ENCODE measurements at regions not wholly inside any gene's neighbourhood (a gene's known extent, or its start where the extent isn't known, plus 50 kb on each side); places are given as distances from the start of the nearest gene placed in this dataset.
"Not testable (repeated sequence)": the region's sequence is repeated elsewhere in the genome, so short reads cannot be mapped to it uniquely, and the experiment has no call there.

DNA sequence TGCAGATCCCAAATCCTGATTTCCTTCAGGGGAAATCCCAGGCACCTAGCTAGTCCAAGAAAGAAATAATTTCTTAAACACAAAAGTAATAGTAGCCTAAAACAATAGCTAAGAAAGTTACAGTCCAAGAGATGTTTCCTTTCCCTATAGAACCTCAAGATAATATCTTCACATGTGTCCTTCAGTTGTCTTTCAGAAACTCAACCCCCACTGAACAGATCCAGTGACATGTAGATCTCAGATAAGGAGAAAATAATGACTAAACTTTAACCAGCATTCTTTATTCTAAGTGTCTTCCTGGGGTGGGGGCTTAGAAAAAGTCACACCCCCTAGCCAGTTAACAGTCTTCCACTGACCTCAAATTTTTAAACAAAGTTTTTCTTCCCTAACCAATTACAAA is 131.3 kb upstream of the ADRA1B start:
- DNase-seq (ENCODE audit: low spot score), result no peak

DNA sequence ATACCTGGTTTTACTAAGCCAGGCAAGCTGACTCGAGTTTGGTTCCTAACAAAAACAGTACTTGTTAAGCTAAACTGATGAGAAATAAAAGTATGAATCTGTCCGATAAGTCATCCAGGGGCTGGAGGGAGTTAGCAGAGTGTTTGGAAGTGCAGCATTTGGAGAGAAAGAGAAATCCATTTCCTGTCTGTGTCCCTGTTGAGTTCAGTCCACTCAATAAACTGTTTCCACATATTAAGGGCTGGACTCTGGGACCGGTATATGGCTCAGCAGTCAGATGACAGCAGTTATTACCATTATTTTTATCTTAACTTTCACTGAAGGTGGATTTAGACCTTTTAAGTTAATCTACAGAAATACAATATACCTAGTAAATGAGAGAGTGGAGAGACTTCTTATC is 130.6 kb upstream of the ADRA1B start:
- no peak for DNase-seq (ENCODE audit: low spot score)

DNA sequence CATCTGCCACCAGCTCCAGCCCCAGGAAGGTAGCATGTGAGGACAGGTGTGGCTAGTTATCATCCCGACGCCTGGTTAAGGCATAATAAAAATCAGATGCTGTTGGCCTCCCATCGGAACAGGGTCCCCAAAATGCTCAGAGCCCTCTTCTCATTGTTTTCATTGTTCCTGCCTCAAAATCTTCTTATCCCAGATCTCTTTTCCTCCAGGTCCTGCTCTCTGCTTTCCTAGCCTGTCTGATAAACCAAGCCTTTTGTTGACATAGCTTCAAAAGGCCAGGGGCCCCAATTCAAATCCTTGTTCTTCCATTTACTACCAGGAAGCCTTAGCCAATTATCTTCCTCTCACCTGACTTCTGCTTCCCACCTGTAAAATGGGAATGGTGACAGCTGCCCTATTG is 130.1 kb upstream of the ADRA1B start:
- DNase-seq (ENCODE audit: low spot score), result no peak

DNA sequence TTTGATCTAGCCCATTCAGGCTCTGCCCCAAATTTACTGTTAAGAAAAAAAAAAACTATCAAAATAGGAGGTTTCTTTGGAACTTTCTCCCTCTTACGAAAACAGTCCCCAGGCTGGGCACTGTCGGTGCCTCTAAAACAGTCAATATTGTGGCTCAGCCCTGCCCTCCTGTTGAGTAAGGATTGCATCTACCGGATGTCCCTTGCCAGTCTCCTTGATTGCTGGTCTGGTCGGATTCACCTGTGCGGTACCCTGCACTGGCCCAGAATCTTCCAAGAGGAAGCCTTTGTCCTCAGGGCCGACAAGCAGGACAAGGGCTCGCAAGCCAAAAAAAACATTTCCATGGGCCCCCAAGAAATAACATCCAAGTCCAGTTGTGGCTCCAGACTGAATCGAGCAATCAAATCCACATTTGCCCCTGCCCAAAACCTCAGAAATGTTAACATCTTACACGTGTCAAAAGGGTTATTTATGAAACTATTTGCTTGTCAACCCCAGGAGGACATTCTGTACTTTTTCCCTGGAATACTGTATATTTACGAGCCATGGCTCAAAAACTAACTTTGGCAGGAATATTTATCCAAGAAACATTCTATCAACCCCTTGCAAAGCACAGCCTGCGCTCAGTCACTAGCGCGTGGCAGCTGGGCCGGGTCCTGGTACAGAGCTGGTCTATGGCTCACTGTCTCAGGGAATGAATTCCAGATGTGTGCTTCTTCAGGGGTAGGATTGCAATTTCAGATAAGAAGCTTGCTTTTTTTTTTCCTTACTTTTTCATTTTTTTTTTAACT is 129.2 kb upstream of the ADRA1B start:
- no peak for DNase-seq (ENCODE audit: low spot score)

DNA sequence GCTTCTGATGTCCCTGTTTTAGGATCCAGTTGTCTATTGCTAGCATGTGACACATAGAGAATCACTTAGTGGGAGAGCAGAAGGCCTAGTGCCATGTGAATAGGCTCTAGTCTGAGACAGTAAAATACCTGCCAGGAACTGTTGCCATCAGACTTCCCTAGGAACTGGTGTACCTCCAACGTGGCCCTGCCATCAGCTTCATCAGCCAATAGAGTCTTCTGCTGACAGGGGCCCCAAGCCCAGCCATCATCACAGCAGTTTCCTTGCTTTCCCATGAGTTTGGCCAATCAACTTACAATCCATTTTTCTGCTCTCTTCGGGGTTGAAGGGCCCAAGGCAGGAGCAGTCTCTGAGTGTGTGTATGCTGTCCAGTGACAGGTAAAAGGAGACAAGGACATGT is 128.4 kb upstream of the ADRA1B start:
- no peak for DNase-seq (ENCODE audit: low spot score)

DNA sequence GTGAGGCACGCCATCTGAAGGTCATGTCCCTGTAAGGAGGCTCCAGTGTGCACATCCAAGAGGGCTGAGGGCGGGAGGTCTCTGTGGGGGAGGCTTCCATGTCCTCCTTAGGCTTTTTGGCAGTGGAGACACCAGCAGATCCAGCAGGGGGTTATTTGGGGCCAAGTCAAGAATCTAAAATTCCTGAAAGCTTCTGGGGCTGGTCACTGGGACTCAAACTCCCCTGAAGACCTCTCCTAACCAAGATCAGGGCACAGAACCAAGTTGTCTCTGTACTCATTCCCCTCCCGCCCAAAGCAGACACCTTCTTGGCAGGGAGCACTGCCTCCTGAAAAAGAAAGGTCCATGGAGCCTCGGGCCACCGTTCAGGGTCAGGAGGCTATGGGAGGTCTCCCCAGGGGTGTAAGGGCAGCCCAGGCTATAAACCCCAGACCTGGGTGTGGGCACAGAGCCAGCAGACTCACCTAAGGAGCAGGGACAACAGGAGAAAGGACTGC is 127.4 kb upstream of the ADRA1B start:
- no peak for DNase-seq (ENCODE audit: low spot score)

DNA sequence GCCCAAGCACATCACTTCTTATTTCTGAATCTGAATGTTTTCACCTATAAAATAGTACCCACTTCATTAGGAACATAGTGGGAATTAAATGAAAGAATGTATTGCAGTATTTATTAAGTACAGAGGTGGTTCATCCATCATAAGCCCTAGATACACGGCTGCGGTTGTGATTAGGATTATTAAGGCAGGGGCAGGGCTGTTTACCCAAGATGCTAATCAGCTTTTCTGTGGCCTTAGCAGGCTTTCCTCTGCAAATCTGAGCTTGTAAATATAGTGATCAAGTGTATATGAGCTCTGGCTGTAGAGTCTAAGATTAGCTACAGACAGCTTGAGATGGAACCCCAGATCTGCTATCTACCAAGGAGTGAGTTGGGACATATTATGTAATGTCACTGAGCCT is 124.1 kb upstream of the ADRA1B start:
- DNase-seq (ENCODE audit: low spot score), result no peak

DNA sequence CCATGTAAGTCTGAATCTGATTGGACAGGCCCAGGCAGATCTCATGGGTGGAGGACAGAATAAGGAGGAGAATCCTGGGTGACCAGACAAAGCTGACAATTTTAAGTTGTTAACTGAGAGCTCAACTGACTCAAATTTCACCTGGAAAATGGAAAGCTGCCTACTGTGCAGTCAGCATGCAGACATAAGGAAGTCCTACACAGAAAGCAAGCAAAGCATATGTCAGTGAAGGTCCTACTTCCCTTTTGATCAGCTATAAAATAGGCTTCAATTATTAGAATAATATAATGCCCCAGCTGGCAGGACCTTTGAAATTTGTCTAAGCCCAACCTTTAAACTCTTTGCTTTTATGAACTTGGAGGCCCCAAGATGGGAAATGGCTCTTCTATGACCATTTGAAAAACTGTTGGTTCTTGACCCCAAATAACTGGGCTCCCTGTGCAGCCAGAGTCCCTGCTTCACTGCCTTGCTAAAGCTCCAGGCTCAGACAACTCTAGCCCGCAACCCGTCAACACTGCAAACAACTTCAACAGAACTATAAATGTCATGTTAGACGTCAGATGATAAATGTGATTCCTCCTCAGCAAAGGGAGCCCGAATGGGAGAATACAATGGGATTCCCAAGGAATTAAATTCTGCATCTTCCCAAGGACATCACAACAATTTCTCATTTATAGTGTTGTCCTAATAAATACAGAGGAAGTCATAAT is 118.9 kb upstream of the ADRA1B start:
- no peak for DNase-seq (ENCODE audit: low spot score)

DNA sequence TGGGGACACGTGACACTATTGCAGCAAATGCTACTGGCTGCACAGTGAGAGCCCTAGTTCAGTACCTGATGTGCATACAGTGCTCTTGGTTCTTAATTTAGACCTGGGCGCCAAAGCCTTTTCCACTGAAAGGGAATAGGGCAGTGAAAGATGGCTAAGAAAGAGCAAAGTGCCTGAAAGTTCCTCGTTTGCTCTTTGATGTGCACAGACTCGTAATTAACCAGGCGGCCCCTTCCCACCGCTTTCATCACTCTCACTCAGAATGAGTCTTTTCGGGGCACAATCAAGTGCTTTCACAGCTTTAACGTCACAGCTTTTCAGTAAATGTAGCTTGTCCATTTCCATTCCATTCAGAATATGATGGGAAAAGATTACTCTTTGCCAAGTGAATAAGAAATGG is 116.6 kb upstream of the ADRA1B start:
- no peak for DNase-seq (ENCODE audit: low spot score)

DNA sequence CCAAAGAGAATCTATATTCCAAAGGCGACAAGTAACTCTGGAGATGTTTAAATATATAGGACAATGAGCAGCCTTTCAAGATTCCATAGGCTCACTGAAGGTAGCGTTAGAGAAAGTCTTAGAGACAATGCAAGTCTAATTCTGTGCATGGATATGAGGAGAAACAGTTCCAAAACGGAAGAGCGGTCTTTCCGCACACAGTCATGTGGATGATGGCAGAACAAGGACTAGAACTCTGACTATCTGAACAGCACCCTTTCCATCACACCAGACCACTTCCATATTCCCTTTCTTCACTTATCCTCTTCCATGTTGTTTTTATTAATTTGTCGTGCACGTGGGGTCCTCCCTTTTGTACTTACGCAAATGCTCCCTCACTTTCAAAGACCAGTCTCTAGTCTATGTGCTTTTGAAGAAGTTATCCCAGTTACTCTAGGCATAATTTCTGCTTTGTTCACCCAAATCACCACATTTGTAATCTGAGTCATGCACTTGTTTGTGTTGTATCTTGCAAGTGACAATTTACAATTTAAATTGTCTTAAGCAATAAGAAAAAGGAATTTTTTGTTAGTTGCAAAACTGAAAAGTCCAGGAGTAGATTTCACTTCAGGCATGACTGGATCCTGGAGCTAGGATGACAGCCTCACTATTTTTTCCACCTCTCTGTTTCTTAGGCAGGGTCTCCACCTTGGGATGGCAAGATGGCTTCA is 116.0 kb upstream of the ADRA1B start:
- no peak for DNase-seq (ENCODE audit: low spot score)

DNA sequence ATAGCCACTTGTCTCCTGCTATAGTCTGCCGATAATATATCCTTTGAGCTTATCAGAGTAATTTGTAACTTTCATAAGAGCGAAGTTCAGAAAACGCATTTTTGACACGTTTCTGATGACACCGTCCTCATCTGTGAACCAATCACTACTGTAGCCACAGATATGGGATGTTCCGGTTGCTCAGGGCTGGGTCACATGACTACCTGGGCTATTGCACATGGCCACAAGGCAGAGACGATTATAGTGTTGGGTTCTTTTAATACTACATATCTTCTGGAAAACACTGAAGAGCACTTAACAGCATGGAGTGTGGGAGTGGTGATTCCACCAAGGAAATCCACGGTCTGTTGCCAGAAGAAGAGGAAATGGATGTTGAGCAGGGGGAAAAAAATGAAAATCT is 115.0 kb upstream of the ADRA1B start:
- no peak for DNase-seq (ENCODE audit: low spot score)

DNA sequence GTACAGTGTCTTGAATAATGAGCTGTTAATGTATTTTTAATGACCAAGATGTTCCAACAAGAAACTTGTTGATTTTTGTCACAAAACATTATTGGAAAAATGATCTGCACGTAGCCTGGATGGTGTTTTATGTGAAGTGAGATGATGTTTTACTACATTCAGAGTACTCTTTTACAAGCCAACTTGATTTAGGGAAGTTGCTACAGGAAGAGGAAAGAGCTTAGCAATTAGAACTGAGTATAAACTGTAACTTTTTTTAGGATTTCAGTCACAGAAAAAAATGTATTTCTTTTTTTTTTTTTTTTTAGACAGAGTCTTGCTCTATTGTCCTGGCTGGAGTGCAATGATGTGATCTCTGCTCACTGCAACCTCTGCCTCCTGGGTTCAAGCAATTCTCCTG is 113.6 kb upstream of the ADRA1B start:
- DNase-seq (ENCODE audit: low spot score), result no peak

DNA sequence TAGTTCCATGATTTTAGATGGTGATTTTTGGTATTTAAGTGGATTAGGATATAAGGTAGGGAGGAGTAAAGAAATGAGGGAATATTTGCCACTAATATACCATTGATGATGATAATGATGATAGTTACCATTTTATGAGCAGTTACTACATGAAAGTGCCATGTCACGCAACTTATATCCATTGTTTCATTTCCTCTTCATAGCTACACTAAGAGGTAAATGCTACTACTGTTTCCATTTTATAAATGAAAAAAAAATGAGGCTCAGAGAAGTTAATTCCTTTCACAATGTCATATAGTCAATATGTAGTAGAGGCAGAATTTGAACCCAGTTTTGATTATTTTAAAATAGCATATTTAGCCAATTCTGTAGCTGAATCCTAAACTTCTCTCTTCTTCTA is 112.2 kb upstream of the ADRA1B start:
- DNase-seq (ENCODE audit: low spot score), result no peak

DNA sequence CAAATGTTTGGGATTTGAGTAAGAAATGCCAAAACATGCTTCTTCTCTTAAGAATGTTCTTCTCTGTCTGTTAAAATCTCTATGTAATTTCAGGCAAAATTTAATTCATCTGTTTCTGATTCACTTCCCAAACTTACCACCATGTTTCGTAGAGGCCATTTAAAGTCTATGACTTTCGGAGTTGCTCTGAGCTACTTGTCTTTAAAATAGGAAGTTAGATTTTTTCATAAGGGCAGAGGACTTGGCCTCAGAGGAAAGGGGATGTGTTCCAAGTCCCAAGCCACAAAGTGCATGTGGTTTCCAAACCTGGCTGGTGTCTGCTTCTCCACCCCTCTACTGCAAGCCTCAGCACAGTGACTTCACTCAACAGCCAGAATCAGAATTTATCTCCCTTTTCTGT is 111.3 kb upstream of the ADRA1B start:
- no peak for DNase-seq (ENCODE audit: low spot score)

DNA sequence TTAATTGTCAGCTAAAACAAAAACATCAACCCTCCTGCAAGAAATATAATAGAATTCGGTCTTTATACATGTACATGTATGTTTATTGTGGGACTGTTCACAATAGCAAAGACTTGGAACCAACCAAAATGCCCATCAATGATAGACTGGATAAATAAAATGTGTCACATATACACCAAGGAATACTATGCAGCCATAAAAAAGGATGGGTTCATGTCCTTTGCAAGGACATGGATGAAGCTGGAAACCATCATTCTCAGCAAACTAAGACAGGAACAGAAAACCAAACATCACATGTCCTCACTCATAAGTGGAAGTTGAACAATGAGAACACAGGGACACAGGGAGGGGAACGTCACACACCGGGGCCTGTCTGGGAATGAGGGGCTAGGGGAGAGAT is 109.1 kb upstream of the ADRA1B start:
- DNase-seq (ENCODE audit: low spot score), result not testable (repeated sequence)

DNA sequence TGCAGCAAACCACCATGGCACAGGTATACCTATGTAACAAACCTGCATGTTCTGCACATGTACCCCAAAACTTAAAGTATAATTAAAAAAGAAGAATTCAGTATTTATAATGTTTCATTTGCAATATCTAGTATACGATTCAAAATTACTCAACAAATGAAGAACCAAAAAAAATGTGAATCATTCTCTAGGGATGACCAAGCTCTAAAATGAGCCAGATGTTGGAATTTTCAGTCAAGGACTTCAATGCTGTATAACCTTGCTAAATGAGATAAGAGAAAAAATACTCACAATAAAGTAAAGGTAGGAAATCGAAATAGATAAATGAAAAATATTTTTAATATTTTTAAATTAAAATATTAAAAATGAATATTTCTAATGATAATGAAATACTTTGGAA is 108.7 kb upstream of the ADRA1B start:
- DNase-seq (ENCODE audit: low spot score), result no peak

DNA sequence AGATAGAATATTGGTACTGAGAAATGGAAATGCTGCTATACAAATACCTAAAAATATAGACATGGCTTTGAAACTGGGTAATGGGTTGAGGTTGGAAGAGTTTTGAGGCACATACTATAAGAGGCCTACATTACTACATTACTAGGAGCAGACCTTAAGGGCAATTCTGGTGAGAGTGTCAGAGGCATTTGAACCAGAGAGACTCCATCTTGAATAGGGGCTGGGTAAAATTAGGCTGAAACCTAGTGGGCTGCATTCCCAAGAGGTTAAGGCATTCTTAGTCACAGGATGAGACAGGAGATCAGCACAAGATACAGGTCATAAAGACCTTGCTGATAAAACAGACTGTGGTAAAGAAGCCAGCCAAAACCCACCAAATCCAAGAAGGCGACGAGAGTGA is 104.6 kb upstream of the ADRA1B start:
- DNase-seq (ENCODE audit: low spot score), result no peak

DNA sequence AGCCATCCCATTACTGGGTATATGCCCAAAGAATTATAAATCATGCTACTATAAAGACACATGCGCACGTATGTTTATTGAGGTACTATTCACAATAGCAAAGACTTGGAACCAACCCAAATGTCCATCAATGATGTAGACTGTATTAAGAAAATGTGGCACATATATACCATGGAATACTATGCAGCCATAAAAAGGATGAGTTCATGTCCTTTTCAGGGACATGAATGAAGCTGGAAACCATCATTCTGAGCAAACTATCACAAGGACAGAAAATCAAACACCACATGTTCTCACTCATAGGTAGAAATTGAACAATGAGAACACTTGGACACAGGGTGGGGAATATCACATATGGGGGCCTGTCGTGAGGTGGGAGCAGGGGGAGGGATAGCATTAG is 103.5 kb upstream of the ADRA1B start:
- DNase-seq (ENCODE audit: low spot score), result not testable (repeated sequence)

DNA sequence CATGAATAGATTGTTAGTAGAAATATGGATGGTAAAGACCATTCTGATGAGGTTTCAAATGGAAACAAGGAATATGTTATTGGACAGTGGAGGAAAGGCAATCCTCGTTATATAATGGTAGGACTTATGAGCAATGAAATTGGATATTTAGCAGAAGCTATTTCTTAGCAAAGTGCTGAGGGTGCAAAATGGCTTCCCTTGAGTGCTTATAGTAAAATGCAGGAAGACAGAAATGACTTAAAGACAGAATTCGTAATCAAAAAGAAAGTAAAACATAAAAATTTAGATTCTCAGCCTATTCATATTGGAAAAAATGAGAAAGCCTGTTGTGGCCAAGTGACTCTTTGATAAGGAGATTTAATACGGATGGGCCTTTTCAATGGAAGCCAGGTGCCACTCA is 102.1 kb upstream of the ADRA1B start:
- DNase-seq (ENCODE audit: low spot score), result no peak

DNA sequence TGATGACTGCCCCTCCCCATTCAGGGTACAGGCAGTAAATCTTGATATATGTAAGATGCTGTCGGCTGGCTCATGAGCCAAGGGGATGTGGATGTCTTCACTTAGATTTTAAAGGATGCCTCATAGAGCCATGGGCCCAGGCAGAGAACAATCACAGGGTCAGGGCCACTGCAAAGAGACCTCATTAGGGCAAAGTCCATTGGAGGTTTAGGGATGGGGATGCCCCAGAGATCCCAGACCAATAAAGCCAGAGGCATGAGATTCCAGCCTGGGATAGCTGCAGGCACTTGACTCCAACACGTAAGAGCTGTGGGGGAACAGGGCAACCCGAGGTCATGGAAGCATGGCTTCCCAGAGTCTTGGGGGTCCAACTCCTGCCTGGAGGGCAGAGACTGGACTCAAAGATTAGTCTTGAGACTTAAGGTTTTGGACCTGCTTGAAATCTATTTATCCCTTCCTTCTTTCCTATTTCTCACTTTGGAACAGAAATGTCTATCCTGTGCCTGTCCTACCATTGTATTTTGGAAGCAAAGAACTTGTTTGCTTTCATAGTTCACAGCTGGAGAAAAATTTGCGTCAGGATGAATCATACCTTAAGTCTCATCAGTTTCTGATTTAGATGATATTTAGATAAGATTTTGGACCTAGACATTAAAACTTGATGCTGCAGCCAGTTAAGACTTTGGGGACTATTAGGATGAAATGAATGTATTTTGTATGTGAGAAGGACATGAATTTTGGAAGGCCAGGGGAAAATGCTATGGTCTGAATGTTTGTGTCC is 101.3 kb upstream of the ADRA1B start:
- no peak for DNase-seq (ENCODE audit: low spot score)

DNA sequence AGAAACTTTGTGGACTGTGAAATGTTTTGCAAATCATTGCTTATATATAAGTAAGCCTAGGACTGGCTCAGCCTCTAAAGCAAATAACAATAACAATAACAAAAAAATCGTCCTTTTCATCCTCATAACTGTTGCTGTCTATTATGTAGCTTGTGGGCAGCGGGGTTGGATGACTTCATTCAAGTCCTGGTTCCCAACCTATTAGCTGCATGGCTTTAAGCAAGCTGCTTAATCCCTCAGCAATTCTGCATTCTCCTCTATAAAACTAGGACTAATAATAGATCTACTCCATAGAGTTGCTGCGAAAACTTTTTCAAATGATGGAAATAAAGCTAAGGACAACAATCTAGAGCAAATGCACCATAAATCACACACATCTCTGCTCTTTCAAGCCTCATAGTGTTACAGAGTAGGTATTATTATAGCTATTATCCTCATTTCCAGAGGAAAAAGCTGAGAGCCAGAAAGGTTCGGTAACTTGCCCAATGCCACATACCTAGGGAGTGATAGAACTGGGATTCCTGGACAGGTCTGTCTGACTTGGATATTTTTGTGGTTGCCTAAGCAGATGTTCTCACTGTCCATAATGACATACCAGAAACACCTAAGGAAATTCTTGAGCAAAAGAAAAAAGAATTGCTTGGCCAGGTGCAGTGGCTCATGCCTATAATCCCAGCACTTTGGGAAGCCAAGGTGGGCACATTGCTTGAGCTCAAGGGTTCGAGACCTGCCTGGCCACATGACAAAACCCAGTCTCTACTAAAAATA is 98.8 kb upstream of the ADRA1B start:
- DNase-seq (ENCODE audit: low spot score), result no peak
